H9 (cell line): ENCODE measurements at regions not wholly inside any gene's neighbourhood (a gene's known extent, or its start where the extent isn't known, plus 50 kb on each side); places are given as distances from the start of the nearest gene placed in this dataset.

Experiments
- DNase-seq: peaks from one replicate; pipeline ENCODE4 v3.0.0-alpha.2; 2017
- H2AFZ ChIP-seq: one replicate; pipeline ENCODE4 v1.6.1; 2013; ENCODE audit warnings: mild to moderate bottlenecking, low read length, control low read depth, moderate library complexity
- H2AK5ac ChIP-seq: 2 replicates; pipeline ENCODE4 v1.6.1; 2013; ENCODE audit warnings: low read length, control low read depth, mixed read lengths; ENCODE audit not compliant: insufficient read length
- H2BK120ac ChIP-seq: one replicate; pipeline ENCODE4 v1.6.1; 2013; ENCODE audit warnings: low read depth, mild to moderate bottlenecking, low read length, control low read depth, inconsistent platforms; ENCODE audit not compliant: poor library complexity, severe bottlenecking
- H2BK12ac ChIP-seq: 2 replicates; pipeline ENCODE4 v1.6.1; 2013; ENCODE audit warnings: low read length, control low read depth, mixed read lengths, low read depth; ENCODE audit not compliant: insufficient read length
- H2BK15ac ChIP-seq: 2 replicates; pipeline ENCODE4 v1.6.1; 2013; ENCODE audit warnings: low read depth, low read length, control low read depth
- H2BK20ac ChIP-seq: one replicate; pipeline ENCODE4 v1.6.1; 2013; ENCODE audit warnings: low read depth, mild to moderate bottlenecking, low read length, control low read depth, inconsistent platforms; ENCODE audit not compliant: poor library complexity, severe bottlenecking
- H2BK5ac ChIP-seq: 2 replicates; pipeline ENCODE4 v1.6.1; 2013; ENCODE audit warnings: low read length, control low read depth, mixed read lengths; ENCODE audit not compliant: insufficient read length
- H3K14ac ChIP-seq: 2 replicates; pipeline ENCODE4 v1.6.1; 2013; ENCODE audit warnings: low read length, control low read depth; ENCODE audit not compliant: insufficient read depth
- H3K18ac ChIP-seq: 2 replicates; pipeline ENCODE4 v1.6.1; 2013; ENCODE audit warnings: low read depth, mild to moderate bottlenecking, mixed read lengths, low read length, control low read depth; ENCODE audit not compliant: insufficient read length
- H3K23ac ChIP-seq: 2 replicates; pipeline ENCODE4 v1.6.1; 2013; ENCODE audit warnings: low read length, control low read depth, mixed read lengths, low read depth; ENCODE audit not compliant: insufficient read length
- H3K23me2 ChIP-seq: 2 replicates; pipeline ENCODE4 v1.6.1; 2013; ENCODE audit warnings: low read depth, mild to moderate bottlenecking, mixed read lengths, low read length, control low read depth; ENCODE audit not compliant: insufficient read length, poor library complexity, severe bottlenecking
- H3K27ac ChIP-seq: 2 replicates; pipeline ENCODE4 v1.5.1; 2013; ENCODE audit warnings: low read length, control low read depth, mixed read lengths, low read depth; ENCODE audit not compliant: insufficient read length
- H3K27me3 ChIP-seq: 2 replicates; pipeline ENCODE4 v1.6.1; 2013; ENCODE audit warnings: low read length, control low read depth, inconsistent platforms; ENCODE audit not compliant: insufficient read depth
- H3K4ac ChIP-seq: 2 replicates; pipeline ENCODE4 v1.6.1; 2013; ENCODE audit warnings: low read depth, mild to moderate bottlenecking, control low read depth, inconsistent platforms, low read length, moderate library complexity
- H3K4me1 ChIP-seq: 2 replicates; pipeline ENCODE4 v1.6.1; 2013; ENCODE audit warnings: low read length, control low read depth, inconsistent platforms; ENCODE audit not compliant: insufficient read depth
- H3K4me2 ChIP-seq: 2 replicates; pipeline ENCODE4 v1.6.1; 2013; ENCODE audit warnings: low read length, control low read depth, mixed read lengths; ENCODE audit not compliant: insufficient read length, insufficient read depth
- H3K56ac ChIP-seq: 2 replicates; pipeline ENCODE4 v1.6.1; 2013; ENCODE audit warnings: low read depth, mild to moderate bottlenecking, mixed read lengths, low read length, control low read depth; ENCODE audit not compliant: insufficient read length
- H3K79me1 ChIP-seq: 2 replicates; pipeline ENCODE4 v1.6.1; 2013; ENCODE audit warnings: low read depth, mild to moderate bottlenecking, moderate library complexity, low read length, control low read depth, inconsistent platforms; ENCODE audit not compliant: insufficient read depth, poor library complexity, severe bottlenecking
- H3K79me2 ChIP-seq: 2 replicates; pipeline ENCODE4 v1.6.1; 2013; ENCODE audit warnings: low read length, control low read depth, inconsistent platforms; ENCODE audit not compliant: insufficient read depth
- H3K9ac ChIP-seq: 2 replicates; pipeline ENCODE4 v1.6.1; 2013; ENCODE audit warnings: low read length, control low read depth, mixed read lengths; ENCODE audit not compliant: insufficient read length; ENCODE audit errors: extremely low read depth
- H3K9me3 ChIP-seq: one replicate; pipeline ENCODE4 v1.6.1; 2013; ENCODE audit warnings: low read depth, low read length, inconsistent platforms; ENCODE audit not compliant: control insufficient read depth
- H3T11ph ChIP-seq: one replicate; pipeline ENCODE4 v1.6.1; 2013; ENCODE audit warnings: mild to moderate bottlenecking, low read length, control low read depth, inconsistent platforms
- H4K20me1 ChIP-seq: one replicate; pipeline ENCODE4 v1.6.1; 2013; ENCODE audit not compliant: control insufficient read depth, insufficient read length, insufficient read depth
- H4K5ac ChIP-seq: 2 replicates; pipeline ENCODE4 v1.6.1; 2013; ENCODE audit warnings: low read depth, mild to moderate bottlenecking, mixed read lengths, low read length, control low read depth; ENCODE audit not compliant: insufficient read length
- H4K8ac ChIP-seq: replicated peaks from 2 replicates; pipeline ENCODE4 v1.6.1; 2013; ENCODE audit warnings: low read length, control low read depth, mixed read lengths, low read depth; ENCODE audit not compliant: insufficient read length
- H4K91ac ChIP-seq: 2 replicates; pipeline ENCODE4 v1.6.1; 2013; ENCODE audit warnings: low read depth, mild to moderate bottlenecking, moderate library complexity, mixed read lengths, low read length, control low read depth; ENCODE audit not compliant: insufficient read length
- H3K27ac Mint-ChIP-seq, 3 experiments: 2 replicates in 2 of 3; 3 replicates in 1 of 3; pipeline ENCODE4 v1.8.0; 2020 to 2021; ENCODE audit warnings: mixed read lengths in 3 of 3, mild to moderate bottlenecking in 1 of 3, moderate library complexity in 1 of 3
- H3K27me3 Mint-ChIP-seq: 2 replicates; pipeline ENCODE4 v1.8.0; 2021; ENCODE audit warnings: low read depth, mild to moderate bottlenecking, moderate library complexity, mixed read lengths
- H3K36me3 Mint-ChIP-seq, 3 experiments: 2 replicates in 2 of 3; 3 replicates in 1 of 3; pipeline ENCODE4 v1.8.0; 2020 to 2021; ENCODE audit warnings: low read depth in 3 of 3, mixed read lengths in 3 of 3; ENCODE audit not compliant: insufficient read depth in 1 of 3
- H3K4me1 Mint-ChIP-seq, 2 experiments: 2 replicates each; pipeline ENCODE4 v1.8.0; 2020; ENCODE audit warnings: mixed read lengths in 2 of 2
- H3K4me3 Mint-ChIP-seq, 2 experiments: 2 replicates in 1 of 2; 3 replicates in 1 of 2; pipeline ENCODE4 v1.8.0; 2020 to 2021; ENCODE audit warnings: mild to moderate bottlenecking in 2 of 2, mixed read lengths in 2 of 2, moderate library complexity in 1 of 2
- H3K9me3 Mint-ChIP-seq, 2 experiments: 2 replicates in 1 of 2; 3 replicates in 1 of 2; pipeline ENCODE4 v1.8.0; 2020; ENCODE audit warnings: mild to moderate bottlenecking in 2 of 2, mixed read lengths in 2 of 2, moderate library complexity in 1 of 2
- WGBS: extraction: QIAGEN DNeasy Blood & Tissue Kit; methylation state at CpG from one replicate; pipeline ENCODE4 v1.1.7; 2013; ENCODE audit warnings: missing lambda C conversion rate, low lambda C conversion rate, mixed read lengths; ENCODE audit not compliant: insufficient read length; ENCODE audit errors: extremely low coverage; 5-methylcytosine and 5-hydroxymethylcytosine counted together
- TF ChIP-seq, protein P1 (sequence below): fragments of 200-600 bp; sonication (generic); conservative IDR thresholded peaks from 3 replicates; pipeline ENCODE4 v1.8.0; 2021; ENCODE audit warnings: antibody characterized with exemption, mild to moderate bottlenecking

- H4K20me1 ChIP-seq, result no peaks in the 10 kb centered on the region
- no peaks in the 10 kb centered on the region for H3K9me3 ChIP-seq
- H4K5ac ChIP-seq, result no peak overlapping the region
- H4K8ac ChIP-seq, result no peak overlapping the region
- no peak overlapping the region for H2BK20ac ChIP-seq
- DNase-seq, result no peak
- Mint-ChIP-seq H3K9me3 (no peaks in the 10 kb centered on the region), H3K4me1 (peaks cover 17 to 22% of the 10 kb centered on the region in 2 experiments), H3K27me3 (no peaks in the 10 kb centered on the region; the same call in 1 of the 2 replicates), H3K27ac (no peak overlapping the region), H3K36me3 (no peaks in the 10 kb centered on the region), H3K4me3 (no peak overlapping the region)
- no peak overlapping the region for H3K14ac ChIP-seq
- no peak overlapping the region for H2BK12ac ChIP-seq
- no peak overlapping the region for H2BK15ac ChIP-seq
- TF ChIP-seq, protein P1, sequence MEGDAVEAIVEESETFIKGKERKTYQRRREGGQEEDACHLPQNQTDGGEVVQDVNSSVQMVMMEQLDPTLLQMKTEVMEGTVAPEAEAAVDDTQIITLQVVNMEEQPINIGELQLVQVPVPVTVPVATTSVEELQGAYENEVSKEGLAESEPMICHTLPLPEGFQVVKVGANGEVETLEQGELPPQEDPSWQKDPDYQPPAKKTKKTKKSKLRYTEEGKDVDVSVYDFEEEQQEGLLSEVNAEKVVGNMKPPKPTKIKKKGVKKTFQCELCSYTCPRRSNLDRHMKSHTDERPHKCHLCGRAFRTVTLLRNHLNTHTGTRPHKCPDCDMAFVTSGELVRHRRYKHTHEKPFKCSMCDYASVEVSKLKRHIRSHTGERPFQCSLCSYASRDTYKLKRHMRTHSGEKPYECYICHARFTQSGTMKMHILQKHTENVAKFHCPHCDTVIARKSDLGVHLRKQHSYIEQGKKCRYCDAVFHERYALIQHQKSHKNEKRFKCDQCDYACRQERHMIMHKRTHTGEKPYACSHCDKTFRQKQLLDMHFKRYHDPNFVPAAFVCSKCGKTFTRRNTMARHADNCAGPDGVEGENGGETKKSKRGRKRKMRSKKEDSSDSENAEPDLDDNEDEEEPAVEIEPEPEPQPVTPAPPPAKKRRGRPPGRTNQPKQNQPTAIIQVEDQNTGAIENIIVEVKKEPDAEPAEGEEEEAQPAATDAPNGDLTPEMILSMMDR, result no peak
- no peak overlapping the region for H4K91ac ChIP-seq
- H3K23me2 ChIP-seq, result no peaks in the 10 kb centered on the region
- no peaks in the 10 kb centered on the region for H3K79me2 ChIP-seq
- H3K79me1 ChIP-seq, result no peaks in the 10 kb centered on the region
- 0 out of 2 replicates have a peak, but pooled peaks cover 3% of the 10 kb centered on the region for H3K4me1 ChIP-seq
- H2BK120ac ChIP-seq, result no peak overlapping the region
- H3K4ac ChIP-seq, result no peak overlapping the region
- no peak overlapping the region for H3T11ph ChIP-seq
- H3K56ac ChIP-seq, result no peak overlapping the region
- no peaks in the 10 kb centered on the region for H3K27me3 ChIP-seq
- H2BK5ac ChIP-seq, result no peak overlapping the region
- WGBS, result no CpG with 5 or more reads among the region's 2 CpGs
- no peak overlapping the region for H2AFZ ChIP-seq
- H3K4me2 ChIP-seq, result no peak overlapping the region
- no peak overlapping the region for H2AK5ac ChIP-seq
- H3K23ac ChIP-seq, result no peak overlapping the region
- no peak overlapping the region for H3K18ac ChIP-seq
- no peak overlapping the region for H3K9ac ChIP-seq
- no peak overlapping the region for H3K27ac ChIP-seq
Measured at GRCh38 chr10:14382531-14382930, 51.8 kb upstream of the FRMD4A start.
